SU-DHL-6 (cell line): ENCODE measurements at regions not wholly inside any gene's neighbourhood (a gene's known extent, or its start where the extent isn't known, plus 50 kb on each side); places are given as distances from the start of the nearest gene placed in this dataset.

ENCODE experiments used
- H2AFZ ChIP-seq: fragments of 200-600 bp; sonication (generic); 2 replicates; pipeline ENCODE4 v1.6.1; 2014; ENCODE audit warnings: low read depth, mild to moderate bottlenecking, moderate library complexity, mixed read lengths, antibody characterized with exemption, low read length; ENCODE audit not compliant: severe bottlenecking
- H3F3A ChIP-seq: fragments of 200-600 bp; shearing (Covaris generic); 2 replicates; pipeline ENCODE4 v1.6.0; 2016; ENCODE audit warnings: antibody characterized with exemption, mild to moderate bottlenecking; ENCODE audit not compliant: insufficient read depth
- H3K27ac ChIP-seq: fragments of 200-600 bp; sonication (generic); 2 replicates; pipeline ENCODE4 v1.5.1; 2016; ENCODE audit warnings: low read depth, mild to moderate bottlenecking, low read length, moderate library complexity, mixed read lengths
- H3K27me3 ChIP-seq: fragments of 200-600 bp; sonication (generic), shearing (Covaris generic); 2 replicates; pipeline ENCODE4 v1.6.0; 2014; ENCODE audit warnings: mild to moderate bottlenecking, low read length
- H3K36me3 ChIP-seq: fragments of 200-600 bp; sonication (generic); 2 replicates; pipeline ENCODE4 v1.6.1; 2014; ENCODE audit warnings: mild to moderate bottlenecking, low read length, mixed read lengths
- H3K4me2 ChIP-seq: fragments of 300-600, 200-600 bp; shearing (Covaris generic), sonication (generic); 2 replicates; pipeline ENCODE4 v1.6.0; 2014; ENCODE audit warnings: low read length, low read depth, mild to moderate bottlenecking; ENCODE audit not compliant: poor library complexity, severe bottlenecking
- H3K4me3 ChIP-seq: fragments of 200-600 bp; sonication (generic); 2 replicates; pipeline ENCODE4 v1.5.1; 2014; ENCODE audit warnings: antibody characterized with exemption, low read length, mild to moderate bottlenecking, mixed read lengths; ENCODE audit not compliant: insufficient read depth, poor library complexity, severe bottlenecking
- H3K79me2 ChIP-seq: fragments of 200-600 bp; sonication (generic); 2 replicates; pipeline ENCODE4 v1.6.1; 2014; ENCODE audit warnings: mild to moderate bottlenecking, low read length, moderate library complexity; ENCODE audit not compliant: insufficient read depth
- H3K9ac ChIP-seq: fragments of 200-600 bp; sonication (generic); 2 replicates; pipeline ENCODE4 v1.7.0; 2014; ENCODE audit warnings: mild to moderate bottlenecking, low read length
- H3K9me2 ChIP-seq: fragments of 200-600 bp; sonication (generic); replicated peaks from 2 replicates; pipeline ENCODE4 v1.6.1; 2014; ENCODE audit warnings: low read length; ENCODE audit not compliant: insufficient read depth
- H3K9me3 ChIP-seq: fragments of 200-600 bp; sonication (generic); 2 replicates; pipeline ENCODE4 v1.6.1; 2014; ENCODE audit warnings: low read length, mixed read lengths; ENCODE audit not compliant: insufficient read depth
- H4K20me1 ChIP-seq: fragments of 200-600 bp; sonication (generic); 2 replicates; pipeline ENCODE4 v1.6.1; 2014; ENCODE audit warnings: low read depth, mild to moderate bottlenecking, antibody characterized with exemption, low read length, moderate library complexity, mixed read lengths
- EZH2phosphoT487 ChIP-seq: fragments of 200-600 bp; sonication (generic), shearing (Covaris generic); conservative IDR thresholded peaks from 2 replicates; pipeline ENCODE4 v1.6.1; 2018; ENCODE audit warnings: mild to moderate bottlenecking, antibody characterized with exemption, low read length, moderate library complexity, mixed read lengths
- TF ChIP-seq, protein P1 (sequence below): fragments of 200-600 bp; sonication (generic); IDR thresholded peaks from one replicate; pipeline ENCODE4 v1.5.1; 2017; ENCODE audit warnings: antibody characterized with exemption, mild to moderate bottlenecking, low read length, moderate library complexity; ENCODE audit not compliant: insufficient read depth, poor library complexity, severe bottlenecking

- H3K36me3 ChIP-seq, result no peaks in the 10 kb centered on the region
- H3F3A ChIP-seq, result no peaks in the 10 kb centered on the region
- no peaks in the 10 kb centered on the region for H3K27me3 ChIP-seq
- no peaks in the 10 kb centered on the region for H3K9me2 ChIP-seq
- H4K20me1 ChIP-seq, result no peaks in the 10 kb centered on the region
- H3K9ac ChIP-seq, result no peak overlapping the region
- no peaks in the 10 kb centered on the region for H3K79me2 ChIP-seq
- H3K4me3 ChIP-seq, result no peak overlapping the region
- TF ChIP-seq, protein P1, sequence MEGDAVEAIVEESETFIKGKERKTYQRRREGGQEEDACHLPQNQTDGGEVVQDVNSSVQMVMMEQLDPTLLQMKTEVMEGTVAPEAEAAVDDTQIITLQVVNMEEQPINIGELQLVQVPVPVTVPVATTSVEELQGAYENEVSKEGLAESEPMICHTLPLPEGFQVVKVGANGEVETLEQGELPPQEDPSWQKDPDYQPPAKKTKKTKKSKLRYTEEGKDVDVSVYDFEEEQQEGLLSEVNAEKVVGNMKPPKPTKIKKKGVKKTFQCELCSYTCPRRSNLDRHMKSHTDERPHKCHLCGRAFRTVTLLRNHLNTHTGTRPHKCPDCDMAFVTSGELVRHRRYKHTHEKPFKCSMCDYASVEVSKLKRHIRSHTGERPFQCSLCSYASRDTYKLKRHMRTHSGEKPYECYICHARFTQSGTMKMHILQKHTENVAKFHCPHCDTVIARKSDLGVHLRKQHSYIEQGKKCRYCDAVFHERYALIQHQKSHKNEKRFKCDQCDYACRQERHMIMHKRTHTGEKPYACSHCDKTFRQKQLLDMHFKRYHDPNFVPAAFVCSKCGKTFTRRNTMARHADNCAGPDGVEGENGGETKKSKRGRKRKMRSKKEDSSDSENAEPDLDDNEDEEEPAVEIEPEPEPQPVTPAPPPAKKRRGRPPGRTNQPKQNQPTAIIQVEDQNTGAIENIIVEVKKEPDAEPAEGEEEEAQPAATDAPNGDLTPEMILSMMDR, result no peak
- no peak for TF ChIP-seq EZH2phosphoT487
- H3K9me3 ChIP-seq, result no peaks in the 10 kb centered on the region
- H3K27ac ChIP-seq, result no peak overlapping the region
- H3K4me2 ChIP-seq, result no peak overlapping the region
- no peak overlapping the region for H2AFZ ChIP-seq
These were observed 147.8 kb upstream of the AUTS2 start for GRCh38 chr7:69450456-69450855.

DNA sequence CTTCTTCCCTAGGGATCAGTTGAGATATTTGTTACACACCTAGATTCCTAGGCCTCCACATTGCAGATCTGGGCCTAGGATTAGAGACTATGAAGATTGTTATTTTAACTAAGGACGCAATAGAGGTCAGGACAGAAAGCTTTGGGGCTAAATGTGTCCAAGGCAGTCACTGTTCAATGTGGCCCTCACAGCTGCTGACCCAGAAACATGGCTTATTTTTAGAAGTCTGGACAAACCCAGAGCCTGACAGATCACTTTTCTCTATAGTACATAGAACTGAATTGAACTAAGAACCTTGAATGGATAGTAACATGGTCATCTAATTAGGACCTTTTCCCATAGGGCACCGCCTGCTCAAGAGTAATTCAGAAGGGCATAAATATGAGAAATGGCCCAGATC, 146.6 kb upstream of the AUTS2 start:
- Histone ChIP-seq H3K27ac (no peak overlapping the region), H3K4me3 (no peak overlapping the region), H2AFZ (no peak overlapping the region), H3K27me3 (no peaks in the 10 kb centered on the region), H3K4me2 (no peak overlapping the region), H3K36me3 (no peaks in the 10 kb centered on the region), H3K79me2 (no peaks in the 10 kb centered on the region), H3K9me3 (no peaks in the 10 kb centered on the region), H3F3A (no peaks in the 10 kb centered on the region), H4K20me1 (no peaks in the 10 kb centered on the region), H3K9ac (no peak overlapping the region), H3K9me2 (no peaks in the 10 kb centered on the region)
- no peak for TF ChIP-seq EZH2phosphoT487
- TF ChIP-seq, protein P1, result no peak

DNA sequence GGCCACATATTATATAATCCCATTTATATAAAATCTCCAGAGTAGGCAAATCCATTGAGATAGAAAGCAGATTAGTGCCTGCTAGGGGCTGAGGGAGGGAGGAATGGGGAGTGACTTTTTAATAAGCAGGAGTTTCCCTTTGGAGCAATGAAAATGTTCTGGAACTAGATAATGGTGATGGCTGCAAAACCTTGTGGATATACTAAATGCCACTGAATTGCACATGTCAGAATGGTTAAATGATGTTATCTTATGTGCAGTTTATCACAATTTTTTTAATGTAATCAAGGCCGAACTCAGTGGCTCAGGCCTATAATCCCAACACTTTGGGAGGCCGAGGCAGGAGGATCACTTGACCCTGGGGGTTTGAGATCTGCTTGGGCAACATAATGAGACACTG, 145.5 kb upstream of the AUTS2 start:
- Histone ChIP-seq H3K36me3 (no peaks in the 10 kb centered on the region), H4K20me1 (no peaks in the 10 kb centered on the region), H3K9ac (no peak overlapping the region), H2AFZ (no peak overlapping the region), H3K79me2 (no peaks in the 10 kb centered on the region), H3K9me3 (no peaks in the 10 kb centered on the region), H3K4me2 (no peak overlapping the region), H3F3A (no peaks in the 10 kb centered on the region), H3K27me3 (no peaks in the 10 kb centered on the region), H3K27ac (no peak overlapping the region), H3K9me2 (no peaks in the 10 kb centered on the region), H3K4me3 (no peak overlapping the region)
- TF ChIP-seq, protein P1, result no peak
- TF ChIP-seq EZH2phosphoT487, result no peak
